ENCODE measurements at regions not wholly inside any gene's neighbourhood (a gene's known extent, or its start where the extent isn't known, plus 50 kb on each side); places are given as distances from the start of the nearest gene placed in this dataset.

DNA sequence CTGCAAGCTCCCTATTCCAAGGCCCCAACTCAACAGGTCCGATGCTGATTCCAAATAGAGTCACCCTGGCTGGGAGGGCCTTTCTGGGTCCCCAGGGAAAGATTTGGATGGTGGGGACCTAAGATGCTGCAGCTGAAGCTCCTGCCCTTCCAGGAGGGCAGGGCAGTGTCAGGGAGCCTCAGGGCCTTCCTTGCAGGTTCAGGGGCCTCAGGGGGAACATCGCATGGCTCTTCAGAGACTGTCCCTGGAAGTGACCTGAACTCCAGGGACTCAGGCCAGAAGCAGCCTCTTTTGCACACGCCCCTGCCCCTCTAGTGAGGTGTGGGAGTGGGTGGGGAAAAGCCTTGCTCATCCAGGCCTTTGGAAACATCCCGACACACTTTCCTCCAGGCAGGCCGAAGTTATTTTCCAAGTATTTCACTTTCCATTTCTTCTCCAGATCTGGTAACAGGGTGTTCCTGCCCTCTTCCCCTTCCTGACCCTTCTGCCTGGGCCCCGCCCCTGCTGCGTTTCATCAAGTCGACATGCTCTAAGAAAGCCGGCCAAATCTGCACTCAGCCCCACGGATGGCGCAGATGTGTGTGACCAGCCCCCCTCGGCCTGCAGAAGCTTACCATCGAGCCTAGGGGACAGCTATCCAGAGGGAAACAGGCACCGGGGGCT lies 159.5 kb downstream of the FGF18 start:
- TF ChIP-seq, protein P1, sequence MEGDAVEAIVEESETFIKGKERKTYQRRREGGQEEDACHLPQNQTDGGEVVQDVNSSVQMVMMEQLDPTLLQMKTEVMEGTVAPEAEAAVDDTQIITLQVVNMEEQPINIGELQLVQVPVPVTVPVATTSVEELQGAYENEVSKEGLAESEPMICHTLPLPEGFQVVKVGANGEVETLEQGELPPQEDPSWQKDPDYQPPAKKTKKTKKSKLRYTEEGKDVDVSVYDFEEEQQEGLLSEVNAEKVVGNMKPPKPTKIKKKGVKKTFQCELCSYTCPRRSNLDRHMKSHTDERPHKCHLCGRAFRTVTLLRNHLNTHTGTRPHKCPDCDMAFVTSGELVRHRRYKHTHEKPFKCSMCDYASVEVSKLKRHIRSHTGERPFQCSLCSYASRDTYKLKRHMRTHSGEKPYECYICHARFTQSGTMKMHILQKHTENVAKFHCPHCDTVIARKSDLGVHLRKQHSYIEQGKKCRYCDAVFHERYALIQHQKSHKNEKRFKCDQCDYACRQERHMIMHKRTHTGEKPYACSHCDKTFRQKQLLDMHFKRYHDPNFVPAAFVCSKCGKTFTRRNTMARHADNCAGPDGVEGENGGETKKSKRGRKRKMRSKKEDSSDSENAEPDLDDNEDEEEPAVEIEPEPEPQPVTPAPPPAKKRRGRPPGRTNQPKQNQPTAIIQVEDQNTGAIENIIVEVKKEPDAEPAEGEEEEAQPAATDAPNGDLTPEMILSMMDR (IDR thresholded peaks at IDR 0.05): no peak
- TF ChIP-seq POLR2A (IDR thresholded peaks at IDR 0.05): no peak

All from right lobe of liver (tissue), 4 donors.